Colonic mucosa (tissue), 4 donors: ENCODE measurements at regions not wholly inside any gene's neighbourhood (a gene's known extent, or its start where the extent isn't known, plus 50 kb on each side); places are given as distances from the start of the nearest gene placed in this dataset.

Experiments used
- DNase-seq: peaks from one replicate; pipeline ENCODE4 v3.0.0-alpha.2; 2020
- H3K27ac ChIP-seq: fragments of 200-600 bp; one replicate; pipeline ENCODE4 v1.8.0; 2021
- H3K27me3 ChIP-seq: fragments of 200-600 bp; one replicate; pipeline ENCODE4 v1.8.0; 2021
- H3K36me3 ChIP-seq: fragments of 200-600 bp; one replicate; pipeline ENCODE4 v1.8.0; 2021
- H3K4me1 ChIP-seq: fragments of 200-600 bp; one replicate; pipeline ENCODE4 v1.8.0; 2021; ENCODE audit warnings: mild to moderate bottlenecking
- H3K4me3 ChIP-seq: fragments of 200-600 bp; one replicate; pipeline ENCODE4 v1.8.0; 2021
- H3K9ac ChIP-seq, 2 donors: one replicate each; pipeline ENCODE4 v1.7.0; 2013; ENCODE audit warnings: control low read depth in 2 of 2, low read depth in 2 of 2, low read length in 2 of 2
- H3K9me3 ChIP-seq: fragments of 200-600 bp; one replicate; pipeline ENCODE4 v1.8.0; 2021
- intact Hi-C: fragments of 100-400 bp; cut with DNase I; formaldehyde crosslinking; loops from one replicate; pipeline ENCODE4 v1.14.1; 2022
- TF ChIP-seq, protein P1 (sequence below): fragments of 200-600 bp; IDR thresholded peaks from one replicate; pipeline ENCODE4 v1.8.0; 2022; ENCODE audit warnings: antibody characterized with exemption, mild to moderate bottlenecking
- donor health status: healthy.
- donor health status: DM: no; HTN: no; CAD: no.
- donor health status: DM: no; HTN: no; CAD: no.

DNA sequence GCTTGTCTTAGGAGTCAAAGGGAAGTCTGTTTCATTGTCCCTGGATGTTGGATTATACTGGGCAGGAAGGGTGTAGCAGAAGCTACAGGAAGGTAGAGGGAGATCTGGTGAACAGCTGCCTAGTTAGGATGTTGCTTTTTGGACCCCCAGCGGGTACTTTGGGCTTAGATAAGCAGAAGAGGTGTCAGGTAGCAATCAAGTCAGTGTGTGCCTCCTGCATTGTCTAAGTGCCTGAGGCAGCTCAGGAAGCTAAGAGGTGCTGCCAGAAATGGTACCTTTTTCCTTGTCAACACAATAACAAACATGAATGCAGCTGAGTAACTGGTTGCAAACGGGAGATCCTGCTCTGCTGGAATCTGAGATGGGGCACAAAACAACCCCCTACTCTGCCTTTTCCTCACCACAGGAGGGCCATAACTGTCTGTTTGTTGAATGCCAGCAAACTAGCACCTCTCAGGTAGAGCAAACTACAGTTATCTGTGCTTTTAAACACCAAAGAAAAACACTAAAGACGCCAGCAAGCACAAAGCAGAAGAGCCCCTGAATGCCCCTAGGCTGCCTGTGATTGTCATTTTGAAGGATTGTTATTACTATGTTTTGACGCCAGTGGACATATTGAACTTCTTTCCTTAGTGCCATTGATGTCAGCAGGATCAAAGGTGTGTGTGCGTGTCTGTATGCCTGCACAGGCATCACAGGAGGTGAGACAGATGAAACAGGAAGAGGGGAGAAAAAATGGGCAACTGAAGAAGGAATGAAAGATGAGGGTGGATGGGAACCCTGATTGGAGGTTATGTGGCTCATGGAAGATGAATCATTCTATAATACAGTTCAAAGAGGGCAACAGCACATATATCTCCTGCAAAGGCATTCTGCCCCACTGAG lies 151.4 kb downstream of the ETAA1 start:
- Histone ChIP-seq H3K4me3 (no peak overlapping the region), H3K9me3 (no peaks in the 10 kb centered on the region), H3K27me3 (no peaks in the 10 kb centered on the region), H3K9ac (no peak overlapping the region), H3K27ac (no peak overlapping the region), H3K36me3 (no peaks in the 10 kb centered on the region), H3K4me1 (no peaks in the 10 kb centered on the region)
- DNase-seq, result no peak
- TF ChIP-seq, protein P1, sequence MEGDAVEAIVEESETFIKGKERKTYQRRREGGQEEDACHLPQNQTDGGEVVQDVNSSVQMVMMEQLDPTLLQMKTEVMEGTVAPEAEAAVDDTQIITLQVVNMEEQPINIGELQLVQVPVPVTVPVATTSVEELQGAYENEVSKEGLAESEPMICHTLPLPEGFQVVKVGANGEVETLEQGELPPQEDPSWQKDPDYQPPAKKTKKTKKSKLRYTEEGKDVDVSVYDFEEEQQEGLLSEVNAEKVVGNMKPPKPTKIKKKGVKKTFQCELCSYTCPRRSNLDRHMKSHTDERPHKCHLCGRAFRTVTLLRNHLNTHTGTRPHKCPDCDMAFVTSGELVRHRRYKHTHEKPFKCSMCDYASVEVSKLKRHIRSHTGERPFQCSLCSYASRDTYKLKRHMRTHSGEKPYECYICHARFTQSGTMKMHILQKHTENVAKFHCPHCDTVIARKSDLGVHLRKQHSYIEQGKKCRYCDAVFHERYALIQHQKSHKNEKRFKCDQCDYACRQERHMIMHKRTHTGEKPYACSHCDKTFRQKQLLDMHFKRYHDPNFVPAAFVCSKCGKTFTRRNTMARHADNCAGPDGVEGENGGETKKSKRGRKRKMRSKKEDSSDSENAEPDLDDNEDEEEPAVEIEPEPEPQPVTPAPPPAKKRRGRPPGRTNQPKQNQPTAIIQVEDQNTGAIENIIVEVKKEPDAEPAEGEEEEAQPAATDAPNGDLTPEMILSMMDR, result no peak
- intact Hi-C loops, result no loop called here

DNA sequence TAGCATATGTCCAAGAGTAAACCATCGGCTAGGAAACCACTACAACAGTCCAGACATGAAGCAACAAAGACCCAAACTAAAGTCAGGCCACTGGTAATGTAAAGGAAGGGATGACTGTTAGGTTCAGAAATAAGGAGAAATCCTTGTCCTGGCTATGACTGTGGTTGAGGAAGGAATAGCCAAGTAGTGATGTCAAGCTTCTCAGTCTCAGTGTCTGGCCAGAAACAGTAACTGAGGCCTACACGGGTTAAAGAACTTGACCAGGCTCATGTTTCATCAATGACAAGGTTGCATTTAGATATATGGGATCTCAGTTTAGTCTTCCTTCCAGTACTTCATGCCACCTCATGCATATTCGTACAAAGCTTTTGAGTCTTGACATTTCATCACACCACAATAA lies 162.0 kb downstream of the ETAA1 start:
- intact Hi-C loops, result no loop called here
- TF ChIP-seq, protein P1, result no peak

DNA sequence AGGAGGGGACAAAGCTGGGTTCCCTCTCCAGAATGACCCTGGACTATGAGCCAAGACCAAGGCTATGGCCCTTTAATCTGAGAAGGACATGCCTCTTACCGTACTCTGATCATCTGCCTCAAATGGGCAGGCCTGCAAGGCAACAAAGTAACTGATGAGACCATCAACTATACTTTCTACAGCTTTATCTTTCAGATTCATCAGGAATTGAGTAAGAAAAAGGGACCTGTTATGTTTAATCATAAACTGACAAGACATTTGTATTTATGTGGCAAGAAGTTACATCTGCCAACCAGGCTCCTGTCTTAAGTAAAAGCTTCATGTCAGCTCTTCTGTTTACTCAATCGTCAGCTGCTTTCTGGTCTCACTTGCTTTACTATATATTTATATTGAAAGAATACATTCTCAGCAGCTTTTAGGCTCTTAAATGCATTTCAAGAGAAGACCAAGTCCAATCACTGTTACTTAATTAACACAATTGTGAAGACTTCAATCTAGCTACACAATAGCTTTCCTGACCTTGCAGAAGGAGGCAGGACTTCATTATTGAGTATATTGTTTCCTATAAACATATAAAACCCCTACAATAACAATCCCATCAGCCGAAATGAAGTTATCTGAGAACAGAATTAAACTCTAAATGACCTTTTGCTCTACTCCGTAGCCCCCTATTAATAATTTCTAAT lies 163.8 kb downstream of the ETAA1 start:
- DNase-seq, result no peak
- TF ChIP-seq, protein P1, result no peak
- H3K27ac ChIP-seq, result no peak overlapping the region
- H3K4me1 ChIP-seq, result no peaks in the 10 kb centered on the region
- no peaks in the 10 kb centered on the region for H3K36me3 ChIP-seq
- no peaks in the 10 kb centered on the region for H3K27me3 ChIP-seq
- H3K9me3 ChIP-seq, result no peaks in the 10 kb centered on the region
- H3K9ac ChIP-seq, result no peak overlapping the region
- intact Hi-C loops, result no loop called here
- H3K4me3 ChIP-seq, result no peak overlapping the region

More for the DNA sequence above, 162.0 kb downstream of the ETAA1 start:
- Histone ChIP-seq H3K4me1 (no peaks in the 10 kb centered on the region), H3K9me3 (no peaks in the 10 kb centered on the region), H3K27me3 (no peaks in the 10 kb centered on the region), H3K36me3 (no peaks in the 10 kb centered on the region), H3K4me3 (no peak overlapping the region), H3K9ac (no peak overlapping the region), H3K27ac (no peak overlapping the region)
- DNase-seq, result no peak

DNA sequence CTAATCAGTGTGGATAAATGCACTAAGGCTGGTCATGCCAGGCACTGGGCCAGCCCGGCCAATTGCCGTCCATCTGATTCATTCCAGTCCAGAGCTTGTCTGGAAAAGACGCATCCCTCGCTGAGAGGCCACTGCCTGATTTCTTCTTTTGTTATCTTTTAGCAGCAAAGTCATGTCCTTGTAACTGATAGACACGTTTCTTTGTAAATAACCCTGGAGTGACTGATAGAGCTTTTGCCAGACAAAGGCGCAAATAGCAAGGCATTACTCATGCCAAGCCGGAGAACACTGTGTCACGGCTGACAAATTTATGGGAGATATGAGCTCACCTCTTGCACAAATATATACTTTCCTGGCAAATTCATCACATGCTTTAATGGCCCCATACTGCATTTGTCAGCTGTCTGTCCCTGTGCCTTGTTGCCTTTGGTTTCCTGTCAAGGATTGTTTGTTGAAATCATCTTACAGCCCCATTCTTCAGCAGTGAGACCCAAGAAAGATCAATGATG lies 164.4 kb downstream of the ETAA1 start:
- Histone ChIP-seq H3K27ac (no peak overlapping the region), H3K9ac (no peak overlapping the region)

DNA sequence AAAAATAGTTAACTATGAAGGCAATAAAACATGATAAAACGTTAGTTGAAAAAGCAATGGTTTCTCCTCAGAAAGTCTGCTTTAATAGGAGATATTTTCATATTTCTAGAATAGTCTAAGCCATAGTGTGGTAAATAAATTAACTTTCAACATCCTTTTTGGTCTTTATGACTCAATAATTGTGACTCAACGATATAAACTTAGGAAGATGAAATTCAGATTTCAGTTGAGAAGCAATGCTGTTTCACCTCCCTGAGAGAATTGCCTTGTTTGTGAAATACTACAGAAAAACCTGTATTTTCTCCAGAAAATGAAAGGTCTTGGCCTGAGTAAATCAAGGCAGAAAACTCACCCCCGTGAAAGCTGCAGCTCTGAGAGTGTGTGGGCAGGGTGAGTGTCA lies 166.9 kb downstream of the ETAA1 start:
- Histone ChIP-seq H3K27ac (no peak overlapping the region), H3K9me3 (no peaks in the 10 kb centered on the region), H3K27me3 (no peaks in the 10 kb centered on the region), H3K9ac (no peak overlapping the region), H3K4me3 (no peak overlapping the region), H3K36me3 (no peaks in the 10 kb centered on the region), H3K4me1 (no peaks in the 10 kb centered on the region)
- TF ChIP-seq, protein P1, result no peak
- no peak for DNase-seq
- intact Hi-C loops, result no loop called here

More for the DNA sequence above, 164.4 kb downstream of the ETAA1 start:
- Histone ChIP-seq H3K9me3 (no peaks in the 10 kb centered on the region), H3K27me3 (no peaks in the 10 kb centered on the region), H3K36me3 (no peaks in the 10 kb centered on the region), H3K4me1 (no peaks in the 10 kb centered on the region), H3K4me3 (no peak overlapping the region)
- TF ChIP-seq, protein P1, result no peak
- intact Hi-C loops, result no loop called here
- DNase-seq, result no peak
